T-cell (primary cell): ENCODE measurements at regions not wholly inside any gene's neighbourhood (a gene's known extent, or its start where the extent isn't known, plus 50 kb on each side); places are given as distances from the start of the nearest gene placed in this dataset.

Experiments
- ATAC-seq, 4 experiments: fragments of 200-7000 bp in 3 of 4; fragments of 150-1000 bp in 1 of 4; cut with Tn5 transposase; replicated peaks in 1 of 4; 1 replicate in 3 of 4; 2 replicates in 1 of 4; pipeline ENCODE4 v1.10.0; 2021; ENCODE audit warnings: moderate library complexity in 3 of 4, mild to moderate bottlenecking in 2 of 4, moderate number of reproducible peaks in 1 of 4
- CTCF ChIA-PET, 2 donors: fragments of 300-600 bp; sonication (Branson Sonifier 250); formaldehyde crosslinking; loops; one replicate each; lab custom pipeline; 2022; ENCODE audit warnings: antibody characterized with exemption in 2 of 2; lab: Charles Lee
- POLR2A ChIA-PET, 2 donors: fragments of 300-600 bp; sonication (Branson Sonifier 250); formaldehyde crosslinking; loops; one replicate each; lab custom pipeline; 2022; ENCODE audit warnings: antibody characterized with exemption in 2 of 2; lab: Charles Lee
- DNase-seq, 35 experiments: peaks; one replicate each; pipeline versions ENCODE4 v3.0.0 to v3.0.0-alpha.2; 2013 to 2023
- H3K27ac ChIP-seq: one replicate; pipeline ENCODE4 v1.5.1; 2013; ENCODE audit warnings: low read length
- H3K27me3 ChIP-seq, 2 experiments: replicated peaks in 1 of 2; 1 replicate in 1 of 2; 2 replicates in 1 of 2; pipeline versions ENCODE4 v1.6.1 to v1.7.0; 2013; ENCODE audit warnings: low read length in 1 of 2, mixed read lengths in 1 of 2; ENCODE audit not compliant: control insufficient read depth in 2 of 2, insufficient read depth in 2 of 2; ENCODE audit errors: extremely low read depth in 1 of 2
- H3K36me3 ChIP-seq, 2 donors: 1 replicate in 1 of 2; 2 replicates in 1 of 2; pipeline versions ENCODE4 v1.6.1 to v1.7.0; 2013; ENCODE audit warnings: low read length in 1 of 2; ENCODE audit not compliant: control insufficient read depth in 2 of 2, insufficient read depth in 1 of 2; ENCODE audit errors: extremely low read depth in 1 of 2
- H3K4me1 ChIP-seq, 2 experiments: 1 replicate in 1 of 2; 2 replicates in 1 of 2; pipeline versions ENCODE4 v1.6.1 to v1.7.0; 2013; ENCODE audit warnings: low read length in 2 of 2, mixed read lengths in 1 of 2; ENCODE audit not compliant: insufficient read depth in 2 of 2, control insufficient read depth in 1 of 2; ENCODE audit errors: extremely low read depth in 1 of 2
- H3K4me3 ChIP-seq, 2 donors: 1 replicate in 1 of 2; 2 replicates in 1 of 2; pipeline versions ENCODE4 v1.5.1 to v1.7.0; 2013; ENCODE audit warnings: mild to moderate bottlenecking in 2 of 2, low read length in 1 of 2, moderate library complexity in 1 of 2; ENCODE audit not compliant: control insufficient read depth in 1 of 2; ENCODE audit errors: extremely low read depth in 1 of 2
- H3K9me3 ChIP-seq: 2 replicates; pipeline ENCODE4 v1.7.0; 2013
- H3K27ac Mint-ChIP-seq, 2 donors: one replicate each; pipeline ENCODE4 v1.8.0; 2020 to 2021; ENCODE audit warnings: mild to moderate bottlenecking in 2 of 2, mixed read lengths in 2 of 2
- H3K27me3 Mint-ChIP-seq, 2 donors: one replicate each; pipeline ENCODE4 v1.8.0; 2021 to 2022; ENCODE audit warnings: mixed read lengths in 2 of 2
- H3K36me3 Mint-ChIP-seq: one replicate; pipeline ENCODE4 v1.8.0; 2021; ENCODE audit warnings: mixed read lengths
- H3K4me1 Mint-ChIP-seq, 3 donors: one replicate each; pipeline ENCODE4 v1.8.0; 2020 to 2022; ENCODE audit warnings: mixed read lengths in 3 of 3, mild to moderate bottlenecking in 1 of 3
- H3K4me3 Mint-ChIP-seq, 3 donors: one replicate each; pipeline ENCODE4 v1.8.0; 2020 to 2022; ENCODE audit warnings: mild to moderate bottlenecking in 3 of 3, mixed read lengths in 3 of 3, moderate library complexity in 3 of 3
- H3K9me3 Mint-ChIP-seq, 3 donors: one replicate each; pipeline ENCODE4 v1.8.0; 2020 to 2022; ENCODE audit warnings: mixed read lengths in 3 of 3
- WGBS: methylation state at CpG from one replicate; pipeline ENCODE4 v1.1.5; 2013; ENCODE audit warnings: missing lambda C conversion rate; ENCODE audit not compliant: insufficient coverage; 5-methylcytosine and 5-hydroxymethylcytosine counted together

GRCh38 chr13:90700340-90700739 lies 647.1 kb upstream of the MIR17HG start:
- no CpG with 5 or more reads among the region's 1 CpG for WGBS
- H3K27me3 Mint-ChIP-seq, result no peaks in the 10 kb centered on the region

GRCh38 chr13:90701264-90701663 lies 646.2 kb upstream of the MIR17HG start:
- no peaks in the 10 kb centered on the region for H3K4me1 ChIP-seq
- H3K9me3 Mint-ChIP-seq, result peaks cover 5 to 12% (median 11%) of the 10 kb centered on the region in 3 donors
- no peak overlapping the region for H3K27ac ChIP-seq
- H3K4me3 ChIP-seq, result no peak overlapping the region
- WGBS, result no CpG with 5 or more reads among the region's 2 CpGs
- no peaks in the 10 kb centered on the region for H3K9me3 ChIP-seq
- H3K27me3 ChIP-seq, result no peaks in the 10 kb centered on the region
- H3K36me3 Mint-ChIP-seq, result no peaks in the 10 kb centered on the region
- no peak overlapping the region for H3K27ac Mint-ChIP-seq
- H3K27me3 Mint-ChIP-seq, result no peaks in the 10 kb centered on the region
- H3K4me3 Mint-ChIP-seq, result no peak overlapping the region
- ChIA-PET POLR2A (no interaction called here), CTCF (no interaction called here)
- H3K4me1 Mint-ChIP-seq, result no peaks in the 10 kb centered on the region
- DNase-seq (no peak), ATAC-seq (no peak)
- no peaks in the 10 kb centered on the region for H3K36me3 ChIP-seq

More at GRCh38 chr13:90700340-90700739, 647.1 kb upstream of the MIR17HG start:
- no peak overlapping the region for H3K4me3 Mint-ChIP-seq
- ChIA-PET POLR2A (no interaction called here), CTCF (no interaction called here)
- H3K27ac Mint-ChIP-seq, result no peak overlapping the region
- Histone ChIP-seq H3K36me3 (no peaks in the 10 kb centered on the region), H3K4me3 (no peak overlapping the region), H3K9me3 (no peaks in the 10 kb centered on the region), H3K27me3 (no peaks in the 10 kb centered on the region), H3K4me1 (no peaks in the 10 kb centered on the region), H3K27ac (no peak overlapping the region)
- DNase-seq, result no peak
- no peaks in the 10 kb centered on the region for H3K36me3 Mint-ChIP-seq
- no peaks in the 10 kb centered on the region for H3K4me1 Mint-ChIP-seq
- peaks cover 3 to 12% (median 11%) of the 10 kb centered on the region in 3 donors for H3K9me3 Mint-ChIP-seq
- no peak for ATAC-seq

- Histone ChIP-seq H3K27me3 (no peaks in the 10 kb centered on the region), H3K4me1 (no peaks in the 10 kb centered on the region), H3K27ac (no peak overlapping the region), H3K9me3 (no peaks in the 10 kb centered on the region), H3K4me3 (no peak overlapping the region), H3K36me3 (no peaks in the 10 kb centered on the region)
- no peak overlapping the region for H3K27ac Mint-ChIP-seq
- CTCF ChIA-PET, result no interaction called here
- DNase-seq (no peak), ATAC-seq (no peak)
- no peaks in the 10 kb centered on the region for H3K27me3 Mint-ChIP-seq
- POLR2A ChIA-PET, result no interaction called here
- H3K4me1 Mint-ChIP-seq, result no peaks in the 10 kb centered on the region
- H3K36me3 Mint-ChIP-seq, result no peaks in the 10 kb centered on the region
- no peak overlapping the region for H3K4me3 Mint-ChIP-seq
- no CpG with 5 or more reads among the region's 5 CpGs for WGBS
- H3K9me3 Mint-ChIP-seq, result peaks cover 5 to 18% (median 11%) of the 10 kb centered on the region in 3 donors
Observed at GRCh38 chr13:90702050-90702449, 645.4 kb upstream of the MIR17HG start.

- POLR2A ChIA-PET, result no interaction called here
Observed at GRCh38 chr13:90706631-90707030, 640.9 kb upstream of the MIR17HG start.

GRCh38 chr13:90708128-90708527 lies 639.4 kb upstream of the MIR17HG start:
- Mint-ChIP-seq H3K4me1 (no peaks in the 10 kb centered on the region), H3K4me3 (no peak overlapping the region), H3K9me3 (peaks cover 5 to 16% (median 6%) of the 10 kb centered on the region in 3 donors), H3K27ac (no peak overlapping the region), H3K27me3 (no peaks in the 10 kb centered on the region), H3K36me3 (no peaks in the 10 kb centered on the region)
- Histone ChIP-seq H3K27ac (no peak overlapping the region), H3K27me3 (no peaks in the 10 kb centered on the region), H3K36me3 (no peaks in the 10 kb centered on the region), H3K9me3 (no peaks in the 10 kb centered on the region), H3K4me3 (no peak overlapping the region), H3K4me1 (no peaks in the 10 kb centered on the region)
- CTCF ChIA-PET, result no interaction called here
- no CpG with 5 or more reads among the region's 1 CpG for WGBS
- POLR2A ChIA-PET, result no interaction called here
- no peak for ATAC-seq
- no peak for DNase-seq

More at GRCh38 chr13:90706631-90707030, 640.9 kb upstream of the MIR17HG start:
- no peaks in the 10 kb centered on the region for H3K27me3 ChIP-seq
- CTCF ChIA-PET, result no interaction called here
- H3K27ac ChIP-seq, result no peak overlapping the region
- Mint-ChIP-seq H3K9me3 (peaks cover 5 to 16% (median 10%) of the 10 kb centered on the region in 3 donors), H3K4me3 (no peak overlapping the region), H3K27ac (no peak overlapping the region), H3K36me3 (no peaks in the 10 kb centered on the region), H3K4me1 (no peaks in the 10 kb centered on the region), H3K27me3 (no peaks in the 10 kb centered on the region)
- no peaks in the 10 kb centered on the region for H3K4me1 ChIP-seq
- no peaks in the 10 kb centered on the region for H3K9me3 ChIP-seq
- no peaks in the 10 kb centered on the region for H3K36me3 ChIP-seq
- ATAC-seq (no peak), DNase-seq (no peak)
- no peak overlapping the region for H3K4me3 ChIP-seq
- no CpG with 5 or more reads among the region's 4 CpGs for WGBS

GRCh38 chr13:90709319-90709718 lies 638.2 kb upstream of the MIR17HG start:
- peaks cover 5 to 11% (median 6%) of the 10 kb centered on the region in 3 donors for H3K9me3 Mint-ChIP-seq
- Histone ChIP-seq H3K4me3 (no peak overlapping the region), H3K36me3 (no peaks in the 10 kb centered on the region), H3K27me3 (no peaks in the 10 kb centered on the region), H3K9me3 (no peaks in the 10 kb centered on the region), H3K4me1 (no peaks in the 10 kb centered on the region), H3K27ac (no peak overlapping the region)
- H3K27me3 Mint-ChIP-seq, result no peaks in the 10 kb centered on the region
- no peaks in the 10 kb centered on the region for H3K36me3 Mint-ChIP-seq
- DNase-seq (no peak), ATAC-seq (no peak)
- H3K4me1 Mint-ChIP-seq, result no peaks in the 10 kb centered on the region
- H3K27ac Mint-ChIP-seq, result no peak overlapping the region
- H3K4me3 Mint-ChIP-seq, result no peak overlapping the region
- ChIA-PET CTCF (no interaction called here), POLR2A (no interaction called here)
- no CpG with 5 or more reads among the region's 1 CpG for WGBS

- Histone ChIP-seq H3K9me3 (no peaks in the 10 kb centered on the region), H3K27me3 (no peaks in the 10 kb centered on the region), H3K36me3 (no peaks in the 10 kb centered on the region), H3K4me1 (no peaks in the 10 kb centered on the region), H3K27ac (no peak overlapping the region), H3K4me3 (no peak overlapping the region)
- no peak overlapping the region for H3K27ac Mint-ChIP-seq
- POLR2A ChIA-PET, result no interaction called here
- no peaks in the 10 kb centered on the region for H3K36me3 Mint-ChIP-seq
- H3K9me3 Mint-ChIP-seq, result peaks cover 3 to 11% (median 6%) of the 10 kb centered on the region in 3 donors
- no CpG with 5 or more reads among the region's 5 CpGs for WGBS
- CTCF ChIA-PET, result no interaction called here
- no peak overlapping the region for H3K4me3 Mint-ChIP-seq
- no peaks in the 10 kb centered on the region for H3K27me3 Mint-ChIP-seq
- ATAC-seq, result no peak
- DNase-seq, result no peak
- H3K4me1 Mint-ChIP-seq, result no peaks in the 10 kb centered on the region
Observed at GRCh38 chr13:90710164-90710759, 637.2 kb upstream of the MIR17HG start.
